NCI-H226 (cell line): ENCODE measurements at regions not wholly inside any gene's neighbourhood (a gene's known extent, or its start where the extent isn't known, plus 50 kb on each side); places are given as distances from the start of the nearest gene placed in this dataset.

Source experiments
- DNase-seq: peaks from one replicate; pipeline ENCODE4 v3.0.0-alpha.2; 2015

DNA sequence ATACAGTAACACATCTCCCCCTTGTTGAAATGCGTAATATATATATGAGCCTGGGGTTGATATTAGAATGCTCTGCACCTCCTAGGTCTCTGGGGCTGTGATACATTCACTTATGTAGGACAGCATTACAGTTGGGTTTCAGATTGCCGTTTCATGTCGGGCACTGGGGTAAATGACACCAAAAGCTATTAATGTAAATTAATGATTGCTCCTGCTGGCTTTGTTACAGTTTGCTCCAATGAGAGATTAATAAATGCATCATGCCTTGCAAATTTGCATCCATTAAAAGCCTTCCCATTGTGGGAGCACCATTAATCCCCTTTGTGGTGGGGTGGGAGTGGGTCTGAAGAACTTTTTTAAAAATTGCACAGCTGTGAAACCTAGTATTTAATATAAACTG is 584.4 kb upstream of the EEF2KMT start:
- no peak for DNase-seq

DNA sequence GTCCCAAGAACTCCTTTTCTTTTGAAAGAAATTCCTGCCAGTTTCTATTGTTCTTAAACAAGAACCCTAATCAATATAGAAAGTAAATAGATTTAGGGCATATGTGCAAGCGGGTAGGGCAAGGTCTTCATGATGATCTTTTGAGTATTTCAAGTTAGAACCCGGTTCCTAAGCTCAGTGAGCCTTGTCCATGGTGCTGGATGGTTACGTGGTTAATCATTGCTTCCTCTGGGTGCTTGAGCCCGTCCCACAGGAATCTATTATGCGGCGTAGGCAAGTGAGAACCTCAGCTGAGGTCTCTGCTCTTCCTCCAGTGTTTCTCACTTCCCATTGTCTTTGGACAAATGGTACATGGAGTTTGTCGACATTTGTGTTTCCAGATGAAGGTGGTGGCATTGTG is 580.8 kb upstream of the EEF2KMT start:
- peak; percentile 9 for DNase-seq

GRCh38 chr16:5671421-5671820 is 573.8 kb upstream of the EEF2KMT start:
- DNase-seq: no peak

DNA sequence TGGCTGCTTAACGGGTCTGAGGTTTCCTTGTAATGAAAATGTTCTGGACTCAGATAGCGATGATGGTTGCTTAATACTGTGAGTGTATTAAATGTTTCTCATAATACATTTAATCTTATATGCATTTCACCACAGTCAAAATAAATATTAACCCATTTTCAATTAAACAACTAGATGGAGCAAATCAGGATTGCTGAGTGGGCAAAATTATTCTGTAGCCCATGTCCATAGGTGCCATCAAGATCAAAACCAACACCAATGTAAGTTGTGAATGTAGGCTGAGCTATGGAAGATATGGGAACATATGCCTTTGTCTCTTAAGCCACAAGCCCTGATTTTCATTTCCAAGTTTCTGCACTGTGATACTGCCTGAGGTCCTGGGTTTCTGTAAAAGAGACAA is 572.6 kb upstream of the EEF2KMT start:
- no peak for DNase-seq

GRCh38 chr16:5668553-5668952 is 571.0 kb upstream of the EEF2KMT start:
- DNase-seq: peak; percentile 81

- no peak for DNase-seq
Measured at GRCh38 chr16:5665834-5666233, 568.2 kb upstream of the EEF2KMT start.

DNA sequence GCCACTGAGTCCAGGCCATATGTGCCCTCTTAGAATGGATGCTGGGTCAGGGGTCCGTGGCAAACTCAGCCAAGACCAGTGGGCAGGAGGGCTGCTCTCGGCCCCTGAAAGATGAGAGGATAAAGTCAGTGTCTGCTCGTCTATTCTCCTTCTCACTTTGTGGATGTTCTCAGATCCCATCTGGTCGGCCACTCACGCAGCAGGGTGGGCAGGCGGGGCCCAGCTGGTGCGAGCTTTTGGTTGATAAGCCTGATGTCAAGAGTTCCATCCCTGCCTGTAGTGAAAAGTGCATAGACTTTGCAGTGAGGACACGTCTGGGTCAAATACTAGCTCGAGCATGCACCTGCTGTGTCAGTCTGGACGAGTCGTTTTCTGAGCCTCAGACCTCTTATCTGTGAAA is 556.2 kb upstream of the EEF2KMT start:
- DNase-seq: no peak

DNA sequence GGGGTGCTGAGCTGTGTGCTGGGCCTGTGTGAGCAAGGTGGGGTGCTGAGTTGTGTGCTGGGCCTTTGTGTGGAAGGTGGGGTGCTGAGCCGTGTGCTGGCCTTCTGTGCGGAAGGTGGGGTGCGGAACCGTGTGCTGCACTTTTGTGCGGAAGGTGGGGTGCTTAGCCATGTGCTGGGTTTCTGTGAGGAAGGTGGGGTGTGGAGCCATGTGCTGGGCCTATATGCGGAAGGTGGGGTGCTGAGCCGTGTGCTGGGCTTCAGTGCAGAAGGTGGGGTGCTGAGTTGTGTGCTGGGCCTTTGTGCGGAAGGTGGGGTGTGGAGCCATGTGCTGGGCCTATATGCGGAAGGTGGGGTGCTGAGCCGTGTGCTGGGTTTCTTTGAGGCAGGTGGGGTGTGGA is 555.4 kb upstream of the EEF2KMT start:
- DNase-seq: no peak

DNA sequence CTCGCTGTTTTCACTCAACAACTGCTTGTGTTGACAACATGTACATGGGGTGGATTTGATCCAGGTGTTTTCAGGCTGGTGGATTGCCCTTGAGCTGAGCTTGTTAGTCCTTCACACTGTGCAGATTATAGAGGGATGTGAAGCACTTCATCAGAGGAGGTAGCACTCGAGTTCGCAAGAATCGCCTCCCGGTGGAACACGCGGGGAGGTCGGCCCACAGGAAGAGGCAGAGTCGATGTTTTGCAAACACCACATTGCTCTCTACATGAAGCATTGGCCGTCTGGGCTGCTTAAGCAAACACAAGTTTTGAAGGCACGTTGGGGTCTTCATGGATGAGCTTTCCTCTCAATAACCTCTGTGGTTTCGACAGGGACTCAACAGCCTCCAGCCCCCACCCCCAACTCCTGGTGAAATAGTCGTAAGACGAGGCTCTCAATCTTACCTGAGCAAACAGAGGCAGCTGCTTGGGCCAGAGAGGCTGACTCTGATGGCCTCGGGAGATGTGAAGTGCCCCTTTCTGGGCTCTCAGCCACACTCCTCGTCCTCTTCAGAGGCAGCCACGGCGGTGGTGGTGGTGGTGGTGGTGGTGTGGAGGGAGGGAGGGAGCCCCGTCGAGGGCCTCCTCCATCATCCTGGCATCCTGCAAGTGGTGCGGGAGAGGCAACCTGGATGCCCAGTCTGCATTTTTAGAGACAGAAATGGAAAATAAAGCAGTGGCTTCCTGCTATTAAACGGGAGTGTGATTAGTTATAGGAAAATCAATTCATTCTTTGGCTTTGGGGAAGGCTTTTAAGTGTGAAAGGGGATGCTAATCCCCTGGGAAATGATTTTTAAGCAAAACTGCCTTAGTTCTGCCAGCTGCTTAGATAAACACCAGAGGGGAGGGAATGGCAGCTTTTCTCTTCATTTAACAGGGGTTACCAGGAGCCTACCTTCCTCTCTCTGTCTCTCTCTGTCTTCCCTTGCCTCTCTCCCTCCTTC is 552.5 kb upstream of the EEF2KMT start:
- no peak for DNase-seq

DNA sequence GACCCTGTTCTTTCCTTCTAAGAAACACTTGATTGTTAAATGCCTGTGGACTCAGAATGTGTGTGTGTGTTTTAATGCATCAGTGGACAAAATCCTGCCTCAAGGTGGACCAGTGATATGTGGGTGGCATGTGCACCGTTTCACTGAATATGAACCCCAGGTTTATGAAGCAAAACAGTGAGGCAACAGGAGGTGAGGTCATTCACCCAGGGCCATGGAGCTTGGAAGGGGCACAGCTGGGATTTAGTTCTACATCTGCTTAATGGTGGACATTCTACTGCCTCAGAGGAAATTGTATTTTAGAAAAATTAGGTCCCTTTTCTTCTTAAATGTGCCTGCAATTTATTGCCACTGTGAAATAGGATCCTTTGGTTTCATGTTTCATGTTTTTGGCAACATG is 549.5 kb upstream of the EEF2KMT start:
- DNase-seq: no peak

DNA sequence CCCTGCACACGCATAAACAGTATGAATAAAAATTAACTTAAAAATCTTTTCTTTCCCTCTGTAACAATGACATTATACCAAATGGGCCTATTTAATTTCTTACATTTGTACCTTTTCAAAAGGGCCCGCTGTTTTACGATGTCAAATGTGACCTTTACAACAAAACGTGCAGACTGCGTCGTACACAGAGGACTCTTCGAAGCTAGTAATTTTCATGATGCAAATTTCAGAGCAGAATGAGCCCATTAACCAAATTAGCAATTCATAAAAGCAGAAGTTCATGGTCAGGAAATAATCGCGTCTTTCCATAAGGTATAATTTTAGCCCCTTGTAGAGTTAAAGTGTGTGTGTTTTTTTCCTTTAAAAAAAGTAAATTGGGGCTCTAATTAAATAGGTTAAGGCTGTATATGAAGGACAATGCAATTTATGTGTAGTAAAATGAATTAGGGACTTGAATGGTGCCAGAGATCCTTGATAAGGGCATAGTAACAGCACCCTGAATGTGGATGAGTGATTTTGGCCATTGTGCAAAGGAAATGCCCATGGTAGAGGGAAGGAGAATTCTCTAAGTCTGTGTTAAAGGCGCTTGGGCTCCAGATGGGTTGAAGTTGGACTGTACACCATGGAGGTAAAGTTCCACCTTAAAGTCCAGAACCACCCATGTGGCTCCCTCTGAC is 546.4 kb upstream of the EEF2KMT start:
- no peak for DNase-seq

DNA sequence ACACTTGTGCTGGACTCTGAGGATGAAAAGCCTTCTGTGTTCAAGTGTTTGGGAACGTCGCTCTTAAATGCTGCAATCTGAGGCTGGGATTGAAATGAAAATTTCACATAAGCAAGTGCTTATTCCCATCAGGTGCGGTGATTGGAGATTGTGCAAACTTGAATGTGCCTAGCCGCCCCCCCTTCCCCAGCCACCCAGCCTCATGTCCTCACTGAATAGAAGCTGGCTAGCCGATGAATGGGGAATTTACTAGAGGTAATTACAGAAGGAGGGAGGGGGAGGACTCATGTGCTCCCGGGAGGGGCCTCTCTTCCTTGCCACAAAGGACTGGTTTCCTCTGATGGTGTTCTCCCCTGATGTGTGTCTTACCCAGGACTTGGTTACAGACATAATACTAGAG is 544.8 kb upstream of the EEF2KMT start:
- no peak for DNase-seq

DNA sequence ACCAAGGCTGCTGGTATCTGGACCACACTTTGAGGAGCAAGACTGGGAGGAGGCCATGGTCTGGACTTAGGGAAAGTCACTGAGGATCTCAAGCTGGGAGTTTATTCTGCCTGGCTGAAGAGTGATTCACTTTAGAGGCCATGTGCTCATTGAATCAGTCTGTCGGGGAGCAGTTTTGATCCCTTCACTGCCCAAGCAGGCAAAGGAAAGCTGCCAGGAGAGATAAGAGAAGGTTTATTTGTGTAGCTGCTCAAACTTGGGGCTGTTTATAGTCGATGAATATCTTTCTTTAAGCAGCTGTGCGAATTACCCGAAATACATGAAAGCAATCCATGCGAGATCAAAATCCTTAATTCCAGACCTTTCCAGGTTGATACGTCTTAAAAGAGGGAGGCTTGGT is 544.4 kb upstream of the EEF2KMT start:
- no peak for DNase-seq

DNA sequence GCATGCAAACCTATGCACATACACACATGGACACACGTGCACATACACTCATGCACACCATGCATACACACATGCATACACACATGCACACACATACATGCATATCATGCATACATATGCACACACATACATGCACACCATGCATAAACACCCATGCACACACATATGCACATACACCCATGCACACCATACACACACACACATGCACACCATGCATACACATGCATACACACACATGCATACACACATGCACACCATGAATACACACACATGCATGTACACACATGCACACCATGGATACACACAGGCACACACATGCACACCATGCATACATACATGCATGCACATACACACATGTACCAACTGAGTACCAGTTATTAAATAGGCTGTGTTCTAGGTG is 543.3 kb upstream of the EEF2KMT start:
- DNase-seq: no peak

DNA sequence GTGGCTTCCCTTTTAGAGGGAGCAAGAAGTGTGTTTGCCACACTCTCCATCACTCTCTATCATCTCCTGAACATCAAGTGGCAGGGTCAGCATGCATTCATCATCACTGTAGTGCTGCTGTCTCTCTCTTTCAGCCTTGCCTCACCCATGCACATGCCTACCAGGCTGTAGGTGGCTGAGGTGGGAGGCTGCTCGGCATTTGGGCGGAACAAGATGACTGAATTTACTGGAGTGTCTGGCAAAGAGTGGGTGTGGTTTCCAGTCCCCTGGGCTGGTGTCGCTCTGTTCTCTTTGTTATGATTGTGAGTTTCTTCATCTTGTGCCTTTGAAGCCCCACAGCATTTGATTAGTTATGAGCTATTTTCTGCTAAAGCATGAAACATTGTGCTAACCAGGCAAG is 541.9 kb upstream of the EEF2KMT start:
- no peak for DNase-seq

GRCh38 chr16:5635331-5635730 is 537.7 kb upstream of the EEF2KMT start:
- DNase-seq: no peak

- no peak for DNase-seq
Measured at GRCh38 chr16:5634666-5635180, 537.1 kb upstream of the EEF2KMT start.

- DNase-seq: no peak
Measured at GRCh38 chr16:5633845-5634440, 536.3 kb upstream of the EEF2KMT start.

DNA sequence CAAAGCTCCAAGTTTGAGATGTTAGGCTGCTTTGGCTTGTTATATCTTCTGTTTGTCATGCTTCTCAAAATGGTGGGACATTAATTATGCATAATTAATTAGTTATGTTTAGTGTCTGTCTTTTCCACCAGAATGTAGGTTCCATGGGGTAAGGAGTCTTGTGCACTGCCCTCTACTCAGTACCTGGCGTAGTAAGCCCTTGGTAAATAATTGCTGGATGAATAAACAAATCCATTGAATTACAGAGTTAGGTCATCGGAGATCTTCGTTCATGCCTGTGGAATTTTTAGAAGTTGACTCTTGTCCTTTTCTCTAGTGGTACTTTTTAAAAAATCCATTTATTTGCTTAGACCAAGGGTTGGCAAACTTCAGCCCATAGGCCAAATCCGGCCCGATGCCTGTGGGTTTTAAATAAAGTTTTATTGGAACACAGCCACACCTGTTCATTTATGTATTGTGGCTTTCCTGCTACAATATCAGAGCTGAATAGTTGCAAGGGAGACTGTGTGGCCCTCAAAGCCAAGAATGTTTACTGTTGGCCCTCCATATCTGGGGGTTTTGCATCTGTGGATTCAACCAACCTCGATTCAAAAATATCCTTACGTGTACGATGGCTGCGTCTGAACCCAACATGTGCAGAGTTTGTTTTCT is 524.8 kb upstream of the EEF2KMT start:
- no peak for DNase-seq

DNA sequence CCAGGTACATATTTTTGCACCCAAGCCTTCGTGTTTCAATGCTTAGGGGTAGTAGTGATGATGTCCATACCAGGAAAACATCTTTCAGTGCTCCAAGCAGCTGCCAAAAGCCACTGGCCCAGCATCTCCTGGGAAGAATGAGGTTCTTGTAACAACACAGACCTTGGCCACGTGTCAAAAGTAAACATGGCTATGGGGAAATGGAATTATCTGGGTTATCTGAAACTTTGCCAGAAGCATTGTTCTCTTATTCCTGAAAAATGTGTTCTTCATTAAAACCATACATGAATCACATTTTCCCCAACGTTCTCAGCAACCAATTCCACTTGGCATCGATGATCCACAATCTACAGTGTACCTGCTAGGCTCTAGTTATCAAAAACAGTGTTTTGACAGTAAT is 524.2 kb upstream of the EEF2KMT start:
- DNase-seq: peak; percentile 37

DNA sequence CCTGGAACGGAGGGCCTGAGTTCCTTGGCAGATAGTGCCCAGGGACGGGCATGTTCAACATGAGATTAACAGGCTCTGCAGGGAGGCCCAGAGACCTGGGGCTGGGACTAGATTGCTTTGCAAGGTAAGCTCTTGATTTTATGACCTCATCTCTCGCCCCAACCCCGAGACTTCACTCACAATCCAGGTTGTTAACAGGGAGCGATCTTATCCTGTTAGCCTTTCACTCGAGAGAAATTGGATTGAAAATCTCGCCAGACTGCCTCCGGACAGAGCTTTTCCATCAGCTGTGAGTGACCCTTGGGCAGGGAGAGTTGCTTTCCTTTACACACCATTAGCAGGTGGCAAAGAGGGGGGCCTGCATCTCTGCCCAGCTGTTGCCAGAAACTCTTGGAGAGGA is 521.7 kb upstream of the EEF2KMT start:
- no peak for DNase-seq

GRCh38 chr16:5616841-5617240 is 519.2 kb upstream of the EEF2KMT start:
- no peak for DNase-seq
